ENCODE measurements at regions not wholly inside any gene's neighbourhood (a gene's known extent, or its start where the extent isn't known, plus 50 kb on each side); places are given as distances from the start of the nearest gene placed in this dataset.
"Not testable (repeated sequence)": the region's sequence is repeated elsewhere in the genome, so short reads cannot be mapped to it uniquely, and the experiment has no call there.

DNA sequence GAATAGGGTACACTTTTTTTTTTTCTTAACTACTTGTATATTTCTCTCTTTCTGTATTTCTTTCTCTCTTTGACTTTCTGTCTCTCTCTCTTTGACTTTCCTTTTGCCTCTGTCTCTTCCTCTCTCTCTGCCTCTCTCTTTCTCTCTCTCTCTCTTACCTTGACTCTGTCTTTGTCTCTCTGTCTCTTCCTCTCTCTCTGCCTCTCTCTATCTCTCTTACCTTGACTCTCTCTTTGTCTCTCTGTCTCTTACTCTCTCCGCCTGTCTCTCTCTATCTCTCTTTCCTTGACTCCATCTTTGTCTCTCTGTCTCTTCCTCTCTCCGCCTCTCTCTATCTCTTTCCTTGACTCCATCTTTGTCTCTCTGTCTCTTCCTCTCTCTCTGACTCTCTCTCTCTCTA lies 62.4 kb upstream of the PRMT8 start:
- TF ChIP-seq POLR2AphosphoS5 (IDR thresholded peaks at IDR 0.05) (no peak), EP300 (IDR thresholded peaks at IDR 0.05) (no peak), POLR2A (IDR thresholded peaks at IDR 0.05; ENCODE audit: low read depth) (no peak)
- TF ChIP-seq, protein P1, sequence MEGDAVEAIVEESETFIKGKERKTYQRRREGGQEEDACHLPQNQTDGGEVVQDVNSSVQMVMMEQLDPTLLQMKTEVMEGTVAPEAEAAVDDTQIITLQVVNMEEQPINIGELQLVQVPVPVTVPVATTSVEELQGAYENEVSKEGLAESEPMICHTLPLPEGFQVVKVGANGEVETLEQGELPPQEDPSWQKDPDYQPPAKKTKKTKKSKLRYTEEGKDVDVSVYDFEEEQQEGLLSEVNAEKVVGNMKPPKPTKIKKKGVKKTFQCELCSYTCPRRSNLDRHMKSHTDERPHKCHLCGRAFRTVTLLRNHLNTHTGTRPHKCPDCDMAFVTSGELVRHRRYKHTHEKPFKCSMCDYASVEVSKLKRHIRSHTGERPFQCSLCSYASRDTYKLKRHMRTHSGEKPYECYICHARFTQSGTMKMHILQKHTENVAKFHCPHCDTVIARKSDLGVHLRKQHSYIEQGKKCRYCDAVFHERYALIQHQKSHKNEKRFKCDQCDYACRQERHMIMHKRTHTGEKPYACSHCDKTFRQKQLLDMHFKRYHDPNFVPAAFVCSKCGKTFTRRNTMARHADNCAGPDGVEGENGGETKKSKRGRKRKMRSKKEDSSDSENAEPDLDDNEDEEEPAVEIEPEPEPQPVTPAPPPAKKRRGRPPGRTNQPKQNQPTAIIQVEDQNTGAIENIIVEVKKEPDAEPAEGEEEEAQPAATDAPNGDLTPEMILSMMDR (IDR thresholded peaks at IDR 0.05) = no peak
- DNase-seq (ENCODE audit: extremely low spot score) = no peak
- Histone ChIP-seq H3K9me3 (no peaks in the 10 kb centered on the region), H3K36me3 (no peaks in the 10 kb centered on the region), H3K4me3 (no peak overlapping the region), H3K27me3 (peaks cover 0 to 15% (median 0%) of the 10 kb centered on the region in 4 donors), H3K4me1 (no peaks in the 10 kb centered on the region), H3K27ac (replicated peaks in 1 of 4) (no peak overlapping the region)
- intact Hi-C loops (cut with DNase I) = no loop called here
- WGBS = 87% methylated on average over 2 of the region's 2 CpGs

DNA sequence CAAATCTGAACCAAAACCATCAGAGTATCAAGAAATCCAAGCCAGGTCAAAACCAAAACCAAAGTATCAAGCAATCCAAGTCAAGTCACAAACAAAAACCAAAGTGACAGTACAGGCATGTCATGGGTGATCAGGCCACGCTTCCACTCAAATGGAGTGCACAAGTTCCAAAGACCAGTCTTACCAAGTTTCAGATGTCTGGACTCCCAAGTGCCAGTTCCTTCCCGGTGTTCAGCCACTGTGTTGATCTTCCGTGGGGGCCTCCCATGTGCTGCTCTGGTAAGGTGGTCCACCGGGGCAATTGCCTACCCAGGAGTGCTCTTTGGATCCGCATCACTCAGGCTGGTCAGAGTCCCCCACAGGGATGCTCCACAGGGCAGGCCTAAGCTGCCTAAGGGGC lies 61.5 kb upstream of the PRMT8 start:
- H3K27ac ChIP-seq (replicated peaks in 1 of 4); H3K36me3 ChIP-seq; H3K9me3 ChIP-seq; intact Hi-C loops (cut with DNase I); H3K4me3 ChIP-seq; DNase-seq (ENCODE audit: extremely low spot score); H3K4me1 ChIP-seq: not testable (repeated sequence)
- 91% methylated on average over 3 of the region's 5 CpGs for WGBS
- peaks cover 0 to 15% (median 0%) of the 10 kb centered on the region in 4 donors for H3K27me3 ChIP-seq

DNA sequence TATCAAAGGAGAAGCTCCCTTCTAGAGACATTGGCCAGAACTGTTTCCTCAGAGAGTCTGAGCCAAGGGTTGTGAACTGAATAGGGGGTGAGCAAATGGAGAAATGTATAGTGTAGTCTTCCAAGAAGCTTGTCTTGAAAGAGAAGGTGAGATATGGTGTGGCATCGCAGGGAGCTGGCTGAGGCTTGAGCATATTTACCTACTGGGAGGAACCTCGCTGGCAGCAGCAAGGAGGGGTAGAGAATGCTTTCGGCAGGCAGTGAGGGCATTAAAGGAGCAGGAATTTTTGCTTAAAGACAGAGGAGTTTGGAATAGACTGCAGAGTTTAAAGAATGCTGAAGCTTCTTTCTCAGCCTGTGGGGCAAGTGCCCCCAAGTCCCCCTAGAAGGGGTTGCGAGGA lies 59.3 kb upstream of the PRMT8 start:
- Histone ChIP-seq H3K4me3 (no peak overlapping the region), H3K27me3 (peaks cover 0 to 15% (median 0%) of the 10 kb centered on the region in 4 donors), H3K36me3 (no peaks in the 10 kb centered on the region), H3K9me3 (no peaks in the 10 kb centered on the region), H3K27ac (replicated peaks in 1 of 4) (no peak overlapping the region), H3K4me1 (no peaks in the 10 kb centered on the region)
- intact Hi-C loops (cut with DNase I) = no loop called here
- no peak for DNase-seq (ENCODE audit: extremely low spot score)
- no peak for TF ChIP-seq EP300 (IDR thresholded peaks at IDR 0.05)
- no peak for TF ChIP-seq POLR2A (IDR thresholded peaks at IDR 0.05; ENCODE audit: low read depth)
- TF ChIP-seq POLR2AphosphoS5 (IDR thresholded peaks at IDR 0.05) = no peak
- TF ChIP-seq, protein P1 (IDR thresholded peaks at IDR 0.05) = no peak
- WGBS = 89% methylated on average over 4 of the region's 4 CpGs

DNA sequence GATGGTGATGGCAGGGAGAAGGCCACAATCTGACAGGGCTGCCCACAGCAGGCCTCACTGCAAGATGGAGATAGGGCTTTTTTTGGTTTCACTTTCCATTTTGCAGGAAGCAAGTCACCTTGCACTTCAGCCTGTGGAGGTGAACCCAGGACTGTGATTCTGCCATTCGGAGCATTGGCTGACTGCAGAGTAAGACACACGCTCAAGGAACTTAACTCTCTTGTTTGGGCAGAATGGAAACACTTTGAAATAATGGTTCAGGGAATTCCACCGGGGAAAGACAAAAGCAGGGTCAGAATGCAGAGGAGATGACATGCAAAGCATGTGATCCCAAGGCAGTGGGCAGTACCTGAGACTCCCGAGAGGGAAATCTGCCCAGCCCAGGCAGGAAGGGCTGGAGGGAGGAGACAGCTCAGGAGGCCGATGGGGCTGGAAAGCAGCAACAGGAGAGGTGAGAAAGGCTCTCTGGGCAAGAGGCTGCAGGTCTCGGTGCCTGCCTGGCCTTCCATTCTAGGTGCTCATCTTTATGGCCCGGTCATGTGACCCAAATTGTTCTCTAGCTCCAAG lies 58.7 kb upstream of the PRMT8 start:
- 66% methylated on average over 7 of the region's 7 CpGs for WGBS
- Histone ChIP-seq H3K36me3 (no peaks in the 10 kb centered on the region), H3K27me3 (peaks cover 0 to 15% (median 0%) of the 10 kb centered on the region in 4 donors), H3K4me1 (no peaks in the 10 kb centered on the region), H3K27ac (replicated peaks in 1 of 4) (no peak overlapping the region), H3K4me3 (no peak overlapping the region), H3K9me3 (no peaks in the 10 kb centered on the region)
- DNase-seq (ENCODE audit: extremely low spot score) = no peak
- intact Hi-C loops (cut with DNase I) = no loop called here
- TF ChIP-seq POLR2A (IDR thresholded peaks at IDR 0.05; ENCODE audit: low read depth) (no peak), POLR2AphosphoS5 (IDR thresholded peaks at IDR 0.05) (no peak), EP300 (IDR thresholded peaks at IDR 0.05) (no peak)
- TF ChIP-seq, protein P1 (IDR thresholded peaks at IDR 0.05) = no peak

DNA sequence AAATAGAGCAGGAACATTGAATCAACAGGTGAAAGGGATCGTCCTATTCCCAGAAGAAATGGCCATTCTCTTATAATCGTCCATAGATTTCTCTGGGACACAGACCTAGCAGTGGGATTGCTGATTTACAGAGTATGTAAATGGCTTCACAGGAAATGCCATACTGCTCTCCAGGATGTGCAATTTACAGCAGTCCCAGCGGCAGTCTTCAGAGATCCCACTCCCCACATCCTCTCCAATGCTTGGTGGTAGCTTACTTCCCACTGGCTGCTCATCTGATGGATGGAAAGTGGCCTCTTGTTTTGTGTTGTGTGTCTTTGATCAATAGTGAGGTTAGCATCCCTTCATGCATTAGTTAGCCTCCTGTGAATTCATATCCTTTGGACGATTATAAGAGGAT lies 58.1 kb upstream of the PRMT8 start:
- no peak for TF ChIP-seq POLR2AphosphoS5 (IDR thresholded peaks at IDR 0.05)
- TF ChIP-seq, protein P1 (IDR thresholded peaks at IDR 0.05) = no peak
- no peak for TF ChIP-seq POLR2A (IDR thresholded peaks at IDR 0.05; ENCODE audit: low read depth)
- no peak for TF ChIP-seq EP300 (IDR thresholded peaks at IDR 0.05)
- 49% methylated on average over 4 of the region's 4 CpGs for WGBS
- H3K4me3 ChIP-seq = no peak overlapping the region
- H3K27ac ChIP-seq (replicated peaks in 1 of 4) = no peak overlapping the region
- no peaks in the 10 kb centered on the region for H3K4me1 ChIP-seq
- no peak for DNase-seq (ENCODE audit: extremely low spot score)
- peaks cover 0 to 15% (median 0%) of the 10 kb centered on the region in 4 donors for H3K27me3 ChIP-seq
- intact Hi-C loops (cut with DNase I) = no loop called here
- no peaks in the 10 kb centered on the region for H3K9me3 ChIP-seq
- H3K36me3 ChIP-seq = no peaks in the 10 kb centered on the region

Data from esophagus muscularis mucosa (tissue), 4 donors.